SK-N-SH (cell line): ENCODE measurements at regions not wholly inside any gene's neighbourhood (a gene's known extent, or its start where the extent isn't known, plus 50 kb on each side); places are given as distances from the start of the nearest gene placed in this dataset.

ENCODE experiments used
- ELF1 ChIP-seq: IDR thresholded peaks from 2 replicates; pipeline ENCODE4 v1.4.0; 2012
- EP300 ChIP-seq, 2 experiments: IDR thresholded peaks; 2 replicates each; pipeline versions ENCODE4 v1.4.0 to v1.6.1; 2012; ENCODE audit warnings: borderline replicate concordance in 1 of 2, low read depth in 1 of 2, low read length in 1 of 2
- FOXJ3 ChIP-seq: sonication (generic); formaldehyde crosslinking; IDR thresholded peaks from 2 replicates; pipeline ENCODE4 v1.5.1; 2020; ENCODE audit warnings: mild to moderate bottlenecking, missing genetic modification reagents
- MAX ChIP-seq: IDR thresholded peaks from 2 replicates; pipeline ENCODE4 v1.4.0; 2012; ENCODE audit warnings: low read depth
- NRF1 ChIP-seq: IDR thresholded peaks from 2 replicates; pipeline ENCODE4 v1.6.1; 2012; ENCODE audit warnings: low read depth, mild to moderate bottlenecking, low read length
- POLR2AphosphoS5 ChIP-seq: IDR thresholded peaks from 2 replicates; pipeline ENCODE4 v1.6.1; 2012; ENCODE audit warnings: low read depth, low read length
- REST ChIP-seq: IDR thresholded peaks from 2 replicates; pipeline ENCODE4 v1.6.1; 2012; ENCODE audit warnings: mild to moderate bottlenecking, low read depth, low read length, moderate library complexity
- RXRA ChIP-seq: IDR thresholded peaks from 2 replicates; pipeline ENCODE4 v1.4.0; 2012; ENCODE audit warnings: low read depth, mild to moderate bottlenecking, borderline replicate concordance
- SIN3A ChIP-seq: IDR thresholded peaks from 2 replicates; pipeline ENCODE4 v1.6.1; 2012; ENCODE audit warnings: low read depth, mild to moderate bottlenecking, low read length, moderate library complexity, borderline replicate concordance
- TAF1 ChIP-seq: IDR thresholded peaks from 2 replicates; pipeline ENCODE4 v1.6.1; 2012; ENCODE audit warnings: low read depth, mild to moderate bottlenecking, low read length, moderate library complexity, borderline replicate concordance
- TF ChIP-seq, protein P1 (sequence below): fragments of 200-600 bp; sonication (generic); IDR thresholded peaks from 2 replicates; pipeline ENCODE4 v1.6.1; 2017; ENCODE audit warnings: antibody characterized with exemption, mild to moderate bottlenecking, moderate library complexity
- TF ChIP-seq, protein P2 (sequence below): IDR thresholded peaks from 2 replicates; pipeline ENCODE4; 2012

- TF ChIP-seq POLR2AphosphoS5 (no peak), NRF1 (no peak), RXRA (no peak), FOXJ3 (CRISPR knock-in tag) (no peak), TAF1 (no peak), SIN3A (no peak), REST (no peak), MAX (no peak), EP300 (IDR thresholded peaks at IDR 0.05; ENCODE audit: borderline replicate concordance in 1 of 2, low read depth in 1 of 2, low read length in 1 of 2) (no peak), ELF1 (no peak)
- TF ChIP-seq, protein P1, sequence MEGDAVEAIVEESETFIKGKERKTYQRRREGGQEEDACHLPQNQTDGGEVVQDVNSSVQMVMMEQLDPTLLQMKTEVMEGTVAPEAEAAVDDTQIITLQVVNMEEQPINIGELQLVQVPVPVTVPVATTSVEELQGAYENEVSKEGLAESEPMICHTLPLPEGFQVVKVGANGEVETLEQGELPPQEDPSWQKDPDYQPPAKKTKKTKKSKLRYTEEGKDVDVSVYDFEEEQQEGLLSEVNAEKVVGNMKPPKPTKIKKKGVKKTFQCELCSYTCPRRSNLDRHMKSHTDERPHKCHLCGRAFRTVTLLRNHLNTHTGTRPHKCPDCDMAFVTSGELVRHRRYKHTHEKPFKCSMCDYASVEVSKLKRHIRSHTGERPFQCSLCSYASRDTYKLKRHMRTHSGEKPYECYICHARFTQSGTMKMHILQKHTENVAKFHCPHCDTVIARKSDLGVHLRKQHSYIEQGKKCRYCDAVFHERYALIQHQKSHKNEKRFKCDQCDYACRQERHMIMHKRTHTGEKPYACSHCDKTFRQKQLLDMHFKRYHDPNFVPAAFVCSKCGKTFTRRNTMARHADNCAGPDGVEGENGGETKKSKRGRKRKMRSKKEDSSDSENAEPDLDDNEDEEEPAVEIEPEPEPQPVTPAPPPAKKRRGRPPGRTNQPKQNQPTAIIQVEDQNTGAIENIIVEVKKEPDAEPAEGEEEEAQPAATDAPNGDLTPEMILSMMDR = no peak
- TF ChIP-seq, protein P2, sequence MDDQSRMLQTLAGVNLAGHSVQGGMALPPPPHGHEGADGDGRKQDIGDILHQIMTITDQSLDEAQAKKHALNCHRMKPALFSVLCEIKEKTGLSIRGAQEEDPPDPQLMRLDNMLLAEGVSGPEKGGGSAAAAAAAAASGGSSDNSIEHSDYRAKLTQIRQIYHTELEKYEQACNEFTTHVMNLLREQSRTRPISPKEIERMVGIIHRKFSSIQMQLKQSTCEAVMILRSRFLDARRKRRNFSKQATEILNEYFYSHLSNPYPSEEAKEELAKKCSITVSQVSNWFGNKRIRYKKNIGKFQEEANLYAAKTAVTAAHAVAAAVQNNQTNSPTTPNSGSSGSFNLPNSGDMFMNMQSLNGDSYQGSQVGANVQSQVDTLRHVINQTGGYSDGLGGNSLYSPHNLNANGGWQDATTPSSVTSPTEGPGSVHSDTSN = no peak
These were observed 140.1 kb upstream of the ZFP64 start for GRCh38 chr20:52331655-52332054.
